ENCODE measurements at regions not wholly inside any gene's neighbourhood (a gene's known extent, or its start where the extent isn't known, plus 50 kb on each side); places are given as distances from the start of the nearest gene placed in this dataset.

- Histone ChIP-seq H3K9me3 (ENCODE audit: insufficient read depth, low read depth, low read length) (no peaks in the 10 kb centered on the region), H2AFZ (ENCODE audit: low read length) (no peak overlapping the region), H3K9me2 (replicated peaks; ENCODE audit: low read depth, low read length) (no peaks in the 10 kb centered on the region), H3K27me3 (ENCODE audit: insufficient read depth, low read length, poor library complexity, severe bottlenecking) (no peaks in the 10 kb centered on the region), H3K9ac (ENCODE audit: low read depth, low read length, poor library complexity, severe bottlenecking) (no peak overlapping the region), H3K4me1 (ENCODE audit: insufficient read depth, low read length, poor library complexity, severe bottlenecking) (no peaks in the 10 kb centered on the region), H3K36me3 (ENCODE audit: insufficient read depth, low read length) (no peaks in the 10 kb centered on the region), H3K79me2 (ENCODE audit: insufficient read depth, low read length) (no peaks in the 10 kb centered on the region), H3K4me3 (ENCODE audit: low read length, poor library complexity, severe bottlenecking) (no peak overlapping the region), H3F3A (ENCODE audit: low read depth) (no peaks in the 10 kb centered on the region), H3K4me2 (ENCODE audit: low read depth, low read length, poor library complexity, severe bottlenecking) (no peak overlapping the region), H4K20me1 (ENCODE audit: insufficient read depth, low read length, poor library complexity, severe bottlenecking) (no peaks in the 10 kb centered on the region)
- TF ChIP-seq EZH2phosphoT487 (IDR thresholded peaks at IDR 0.05; ENCODE audit: borderline replicate concordance) (no peak), CTCF (conservative IDR thresholded peaks at IDR 0.05; ENCODE audit: low read length) (no peak)
Measured at GRCh38 chr15:72983801-72984545, 68.3 kb upstream of the NEO1 start.

GRCh38 chr15:72982714-72983113 lies 69.5 kb upstream of the NEO1 start:
- H3F3A ChIP-seq (ENCODE audit: low read depth): no peaks in the 10 kb centered on the region
- no peaks in the 10 kb centered on the region for H3K27me3 ChIP-seq (ENCODE audit: insufficient read depth, low read length, poor library complexity, severe bottlenecking)
- H3K9ac ChIP-seq (ENCODE audit: low read depth, low read length, poor library complexity, severe bottlenecking): no peak overlapping the region
- H2AFZ ChIP-seq (ENCODE audit: low read length): no peak overlapping the region
- H4K20me1 ChIP-seq (ENCODE audit: insufficient read depth, low read length, poor library complexity, severe bottlenecking): no peaks in the 10 kb centered on the region
- H3K36me3 ChIP-seq (ENCODE audit: insufficient read depth, low read length): no peaks in the 10 kb centered on the region
- no peaks in the 10 kb centered on the region for H3K4me1 ChIP-seq (ENCODE audit: insufficient read depth, low read length, poor library complexity, severe bottlenecking)
- no peaks in the 10 kb centered on the region for H3K79me2 ChIP-seq (ENCODE audit: insufficient read depth, low read length)
- H3K4me2 ChIP-seq (ENCODE audit: low read depth, low read length, poor library complexity, severe bottlenecking): no peak overlapping the region
- TF ChIP-seq EZH2phosphoT487 (IDR thresholded peaks at IDR 0.05; ENCODE audit: borderline replicate concordance) (no peak), CTCF (conservative IDR thresholded peaks at IDR 0.05; ENCODE audit: low read length) (no peak)
- H3K9me2 ChIP-seq (replicated peaks; ENCODE audit: low read depth, low read length): no peaks in the 10 kb centered on the region
- no peaks in the 10 kb centered on the region for H3K9me3 ChIP-seq (ENCODE audit: insufficient read depth, low read depth, low read length)
- H3K4me3 ChIP-seq (ENCODE audit: low read length, poor library complexity, severe bottlenecking): no peak overlapping the region

DNA sequence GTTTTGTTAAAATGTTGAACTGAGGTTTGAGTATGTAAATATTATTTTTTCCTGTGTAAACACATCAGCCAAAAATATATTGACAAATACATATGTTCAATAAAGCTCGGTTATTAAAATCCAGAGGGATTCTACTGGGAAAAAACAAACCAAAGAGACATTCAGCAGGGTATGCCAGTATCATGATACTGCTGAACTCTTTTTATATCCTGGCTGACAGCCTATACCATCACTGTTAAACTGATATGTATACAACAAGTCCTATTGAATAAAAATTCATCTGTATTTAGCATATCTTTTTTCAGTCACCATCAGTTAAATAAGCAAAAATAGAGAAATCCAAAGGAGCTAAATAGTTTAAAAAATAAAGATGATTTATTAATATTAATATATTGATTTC lies 71.6 kb upstream of the NEO1 start:
- H3K9me2 ChIP-seq (replicated peaks; ENCODE audit: low read depth, low read length): no peaks in the 10 kb centered on the region
- no peak overlapping the region for H3K9ac ChIP-seq (ENCODE audit: low read depth, low read length, poor library complexity, severe bottlenecking)
- no peaks in the 10 kb centered on the region for H3K36me3 ChIP-seq (ENCODE audit: insufficient read depth, low read length)
- no peaks in the 10 kb centered on the region for H4K20me1 ChIP-seq (ENCODE audit: insufficient read depth, low read length, poor library complexity, severe bottlenecking)
- TF ChIP-seq CTCF (conservative IDR thresholded peaks at IDR 0.05; ENCODE audit: low read length) (no peak), EZH2phosphoT487 (IDR thresholded peaks at IDR 0.05; ENCODE audit: borderline replicate concordance) (no peak)
- H3K4me2 ChIP-seq (ENCODE audit: low read depth, low read length, poor library complexity, severe bottlenecking): no peak overlapping the region
- no peaks in the 10 kb centered on the region for H3K79me2 ChIP-seq (ENCODE audit: insufficient read depth, low read length)
- no peak overlapping the region for H2AFZ ChIP-seq (ENCODE audit: low read length)
- H3K27me3 ChIP-seq (ENCODE audit: insufficient read depth, low read length, poor library complexity, severe bottlenecking): no peaks in the 10 kb centered on the region
- no peaks in the 10 kb centered on the region for H3K9me3 ChIP-seq (ENCODE audit: insufficient read depth, low read depth, low read length)
- no peak overlapping the region for H3K4me3 ChIP-seq (ENCODE audit: low read length, poor library complexity, severe bottlenecking)
- no peaks in the 10 kb centered on the region for H3F3A ChIP-seq (ENCODE audit: low read depth)
- H3K4me1 ChIP-seq (ENCODE audit: insufficient read depth, low read length, poor library complexity, severe bottlenecking): no peaks in the 10 kb centered on the region

Measured in Loucy (cell line).